ENCODE measurements at regions not wholly inside any gene's neighbourhood (a gene's known extent, or its start where the extent isn't known, plus 50 kb on each side); places are given as distances from the start of the nearest gene placed in this dataset.
"Not testable (repeated sequence)": the region's sequence is repeated elsewhere in the genome, so short reads cannot be mapped to it uniquely, and the experiment has no call there.

GRCh38 chrX:109879991-109880390, 122.9 kb upstream of the TMEM164 start:
- DNase-seq (ENCODE audit: low read depth), result no peak

- DNase-seq (ENCODE audit: low read depth), result no peak
These were observed 122.3 kb upstream of the TMEM164 start for GRCh38 chrX:109880629-109881028.

GRCh38 chrX:109886122-109886761, 116.7 kb upstream of the TMEM164 start:
- peak; percentile 5 for DNase-seq (ENCODE audit: low read depth)

GRCh38 chrX:109889289-109890006, 113.5 kb upstream of the TMEM164 start:
- DNase-seq (ENCODE audit: low read depth), result no peak

- no peak for DNase-seq (ENCODE audit: low read depth)
These were observed 112.6 kb upstream of the TMEM164 start for GRCh38 chrX:109890300-109890699.

GRCh38 chrX:109890910-109891502, 111.9 kb upstream of the TMEM164 start:
- peak; percentile 14 for DNase-seq (ENCODE audit: low read depth)

- DNase-seq (ENCODE audit: low read depth), result not testable (repeated sequence)
These were observed 106.9 kb upstream of the TMEM164 start for GRCh38 chrX:109896024-109896423.

GRCh38 chrX:109902665-109903064, 100.2 kb upstream of the TMEM164 start:
- no peak for DNase-seq (ENCODE audit: low read depth)

- no peak for DNase-seq (ENCODE audit: low read depth)
These were observed 91.9 kb upstream of the TMEM164 start for GRCh38 chrX:109911046-109911445.

- not testable (repeated sequence) for DNase-seq (ENCODE audit: low read depth)
These were observed 89.9 kb upstream of the TMEM164 start for GRCh38 chrX:109912993-109913392.

GRCh38 chrX:109914114-109914849, 88.6 kb upstream of the TMEM164 start:
- no peak for DNase-seq (ENCODE audit: low read depth)

GRCh38 chrX:109918753-109919152, 84.2 kb upstream of the TMEM164 start:
- DNase-seq (ENCODE audit: low read depth), result no peak

GRCh38 chrX:109920325-109920724, 82.6 kb upstream of the TMEM164 start:
- no peak for DNase-seq (ENCODE audit: low read depth)

- no peak for DNase-seq (ENCODE audit: low read depth)
These were observed 82.0 kb upstream of the TMEM164 start for GRCh38 chrX:109920868-109921267.

GRCh38 chrX:109922190-109922589, 80.7 kb upstream of the TMEM164 start:
- DNase-seq (ENCODE audit: low read depth), result no peak

- DNase-seq (ENCODE audit: low read depth), result not testable (repeated sequence)
These were observed 77.9 kb upstream of the TMEM164 start for GRCh38 chrX:109925003-109925402.

- DNase-seq (ENCODE audit: low read depth), result no peak
These were observed 77.3 kb upstream of the TMEM164 start for GRCh38 chrX:109925656-109926055.

GRCh38 chrX:109926118-109926517, 76.8 kb upstream of the TMEM164 start:
- DNase-seq (ENCODE audit: low read depth), result no peak

GRCh38 chrX:109926743-109927662, 75.9 kb upstream of the TMEM164 start:
- no peak for DNase-seq (ENCODE audit: low read depth)

- no peak for DNase-seq (ENCODE audit: low read depth)
These were observed 75.1 kb upstream of the TMEM164 start for GRCh38 chrX:109927663-109928273.
